ENCODE measurements at regions not wholly inside any gene's neighbourhood (a gene's known extent, or its start where the extent isn't known, plus 50 kb on each side); places are given as distances from the start of the nearest gene placed in this dataset.

GRCh38 chr2:14148216-14148615, 484.3 kb upstream of the LRATD1 start:
- H3K9ac ChIP-seq (ENCODE audit: low read depth, low read length), result no peak overlapping the region
- no peak for DNase-seq
- H3K79me2 ChIP-seq (ENCODE audit: insufficient read depth, low read length), result no peaks in the 10 kb centered on the region
- no peaks in the 10 kb centered on the region for H3K9me3 ChIP-seq (ENCODE audit: insufficient read depth, low read length, severe bottlenecking)
- ATAC-seq (ENCODE audit: insufficient read depth, low read depth), result no peak
- H3K27ac ChIP-seq (ENCODE audit: low read length), result no peak overlapping the region
- H3K4me2 ChIP-seq (ENCODE audit: insufficient read depth, low read length), result no peak overlapping the region
- no peaks in the 10 kb centered on the region for H3K36me3 ChIP-seq (ENCODE audit: insufficient read depth, low read length)
- no peak overlapping the region for H3K4me3 ChIP-seq (ENCODE audit: low read depth in 1 of 2, low read length in 2 of 2)
- TF ChIP-seq CTCF (IDR thresholded peaks at IDR 0.05; ENCODE audit: borderline replicate concordance, extremely low read depth, low read length, poor library complexity, severe bottlenecking) (no peak), EZH2 (IDR thresholded peaks at IDR 0.05; ENCODE audit: borderline replicate concordance, low read depth, low read length, severe bottlenecking) (no peak)
- no peaks in the 10 kb centered on the region for H3K4me1 ChIP-seq (ENCODE audit: insufficient read depth, low read length)
- no peak overlapping the region for H2AFZ ChIP-seq (ENCODE audit: low read depth, low read length)
- no peaks in the 10 kb centered on the region for H4K20me1 ChIP-seq (ENCODE audit: insufficient read depth, low read length)
- no peaks in the 10 kb centered on the region for H3K27me3 ChIP-seq (ENCODE audit: insufficient read depth, low read length, poor library complexity)

- H3K4me3 ChIP-seq (ENCODE audit: low read depth in 1 of 2, low read length in 2 of 2), result no peak overlapping the region
- no peaks in the 10 kb centered on the region for H3K27me3 ChIP-seq (ENCODE audit: insufficient read depth, low read length, poor library complexity)
- no peaks in the 10 kb centered on the region for H3K4me1 ChIP-seq (ENCODE audit: insufficient read depth, low read length)
- no peak overlapping the region for H3K27ac ChIP-seq (ENCODE audit: low read length)
- DNase-seq, result no peak
- no peaks in the 10 kb centered on the region for H3K79me2 ChIP-seq (ENCODE audit: insufficient read depth, low read length)
- no peaks in the 10 kb centered on the region for H3K9me3 ChIP-seq (ENCODE audit: insufficient read depth, low read length, severe bottlenecking)
- H3K36me3 ChIP-seq (ENCODE audit: insufficient read depth, low read length), result no peaks in the 10 kb centered on the region
- no peak overlapping the region for H3K4me2 ChIP-seq (ENCODE audit: insufficient read depth, low read length)
- no peak overlapping the region for H3K9ac ChIP-seq (ENCODE audit: low read depth, low read length)
- no peak for ATAC-seq (ENCODE audit: insufficient read depth, low read depth)
- TF ChIP-seq CTCF (IDR thresholded peaks at IDR 0.05; ENCODE audit: borderline replicate concordance, extremely low read depth, low read length, poor library complexity, severe bottlenecking), result no peak
- no peak for TF ChIP-seq EZH2 (IDR thresholded peaks at IDR 0.05; ENCODE audit: borderline replicate concordance, low read depth, low read length, severe bottlenecking)
- no peak overlapping the region for H2AFZ ChIP-seq (ENCODE audit: low read depth, low read length)
- no peaks in the 10 kb centered on the region for H4K20me1 ChIP-seq (ENCODE audit: insufficient read depth, low read length)
Observed at GRCh38 chr2:14157816-14158215, 474.7 kb upstream of the LRATD1 start.

GRCh38 chr2:14180333-14180732, 452.2 kb upstream of the LRATD1 start:
- DNase-seq (no peak), ATAC-seq (ENCODE audit: insufficient read depth, low read depth) (no peak)
- no peak overlapping the region for H3K4me3 ChIP-seq (ENCODE audit: low read depth in 1 of 2, low read length in 2 of 2)
- no peak overlapping the region for H3K27ac ChIP-seq (ENCODE audit: low read length)
- H3K9me3 ChIP-seq (ENCODE audit: insufficient read depth, low read length, severe bottlenecking), result peaks cover 5% of the 10 kb centered on the region
- H3K36me3 ChIP-seq (ENCODE audit: insufficient read depth, low read length), result no peaks in the 10 kb centered on the region
- no peak overlapping the region for H3K4me2 ChIP-seq (ENCODE audit: insufficient read depth, low read length)
- no peaks in the 10 kb centered on the region for H3K79me2 ChIP-seq (ENCODE audit: insufficient read depth, low read length)
- H3K9ac ChIP-seq (ENCODE audit: low read depth, low read length), result no peak overlapping the region
- H3K4me1 ChIP-seq (ENCODE audit: insufficient read depth, low read length), result no peaks in the 10 kb centered on the region
- TF ChIP-seq CTCF (IDR thresholded peaks at IDR 0.05; ENCODE audit: borderline replicate concordance, extremely low read depth, low read length, poor library complexity, severe bottlenecking), result no peak
- no peak for TF ChIP-seq EZH2 (IDR thresholded peaks at IDR 0.05; ENCODE audit: borderline replicate concordance, low read depth, low read length, severe bottlenecking)
- no peak overlapping the region for H2AFZ ChIP-seq (ENCODE audit: low read depth, low read length)
- H3K27me3 ChIP-seq (ENCODE audit: insufficient read depth, low read length, poor library complexity), result no peaks in the 10 kb centered on the region
- H4K20me1 ChIP-seq (ENCODE audit: insufficient read depth, low read length), result no peaks in the 10 kb centered on the region
